IMR-90 (cell line): ENCODE measurements at regions not wholly inside any gene's neighbourhood (a gene's known extent, or its start where the extent isn't known, plus 50 kb on each side); places are given as distances from the start of the nearest gene placed in this dataset.

Source experiments
- ATAC-seq: fragments of 200-7000 bp; cut with Tn5 transposase; 2 replicates; pipeline ENCODE4 v1.9.1; 2020; ENCODE audit warnings: low read depth, mild to moderate bottlenecking, moderate library complexity
- BruUV-seq: library from RNA; stranded (reverse); fragments of 400-500 nt; replicated peaks from 2 replicates; lab custom pipeline; 2021; lab: Mats Ljungman, UMichigan
- CTCF ChIA-PET: fragments of 300-600 bp; formaldehyde crosslinking; extraction: SDS; loops from one replicate; lab custom pipeline; 2021; ENCODE audit warnings: antibody characterized with exemption; lab: Yijun Ruan, JAX
- POLR2A ChIA-PET: fragments of 300-600 bp; sonication (Branson Sonifier 250); formaldehyde crosslinking; loops from one replicate; lab custom pipeline; 2022; ENCODE audit warnings: antibody characterized with exemption; ENCODE audit not compliant: unreplicated experiment; lab: Charles Lee
- DNase-seq: peaks from one replicate; pipeline ENCODE4 v3.0.0; 2013
- H2AFZ ChIP-seq: replicated peaks from 2 replicates; pipeline ENCODE3; 2013; ENCODE audit warnings: low read length, mild to moderate bottlenecking; ENCODE audit not compliant: poor library complexity
- H2AK5ac ChIP-seq: 2 replicates; pipeline ENCODE4 v1.6.1; 2013; ENCODE audit warnings: low read depth, low read length, inconsistent platforms
- H2AK9ac ChIP-seq: replicated peaks from 2 replicates; pipeline ENCODE3; 2013; ENCODE audit warnings: mild to moderate bottlenecking, low read depth, low read length, moderate library complexity; ENCODE audit not compliant: poor library complexity
- H2BK120ac ChIP-seq: 2 replicates; pipeline ENCODE4 v1.6.1; 2013; ENCODE audit warnings: low read depth, low read length, inconsistent platforms
- H2BK15ac ChIP-seq: 3 replicates; pipeline ENCODE4 v1.6.1; 2013; ENCODE audit warnings: low read depth, low read length, inconsistent platforms
- H2BK20ac ChIP-seq: 2 replicates; pipeline ENCODE4 v1.6.1; 2013; ENCODE audit warnings: low read depth, mild to moderate bottlenecking, inconsistent platforms, low read length, moderate library complexity
- H2BK5ac ChIP-seq: 2 replicates; pipeline ENCODE4 v1.6.1; 2013; ENCODE audit warnings: mild to moderate bottlenecking, low read depth, low read length, inconsistent platforms; ENCODE audit not compliant: poor library complexity, severe bottlenecking
- H3K14ac ChIP-seq: replicated peaks from 2 replicates; pipeline ENCODE4 v1.6.1; 2013; ENCODE audit warnings: low read depth, low read length, inconsistent platforms
- H3K18ac ChIP-seq: 2 replicates; pipeline ENCODE4 v1.6.1; 2013; ENCODE audit warnings: low read depth, low read length, control low read depth
- H3K23ac ChIP-seq: 2 replicates; pipeline ENCODE4 v1.6.1; 2013; ENCODE audit warnings: low read depth, low read length, inconsistent platforms
- H3K27ac ChIP-seq: 2 replicates; pipeline ENCODE4 v1.5.1; 2013; ENCODE audit warnings: mild to moderate bottlenecking, control low read depth, low read length; ENCODE audit not compliant: insufficient read depth
- H3K27me3 ChIP-seq: 2 replicates; pipeline ENCODE4 v1.6.1; 2013; ENCODE audit warnings: low read length; ENCODE audit not compliant: control insufficient read depth, insufficient read depth
- H3K36me3 ChIP-seq: 2 replicates; pipeline ENCODE4 v1.6.1; 2013; ENCODE audit warnings: low read length, mixed read lengths; ENCODE audit not compliant: control insufficient read depth, insufficient read depth
- H3K4ac ChIP-seq: 2 replicates; pipeline ENCODE4 v1.6.1; 2013; ENCODE audit warnings: low read depth, low read length, inconsistent platforms
- H3K4me1 ChIP-seq: 2 replicates; pipeline ENCODE4 v1.6.1; 2013; ENCODE audit warnings: low read length, mixed read lengths; ENCODE audit not compliant: control insufficient read depth, insufficient read depth
- H3K4me2 ChIP-seq: 2 replicates; pipeline ENCODE4 v1.6.1; 2013; ENCODE audit warnings: low read depth, mild to moderate bottlenecking, control low read depth, low read length, moderate library complexity
- H3K4me3 ChIP-seq: 2 replicates; pipeline ENCODE4 v1.5.1; 2013; ENCODE audit warnings: low read depth, mild to moderate bottlenecking, control low read depth, low read length, moderate library complexity; ENCODE audit not compliant: insufficient read depth
- H3K56ac ChIP-seq: 2 replicates; pipeline ENCODE4 v1.6.1; 2013; ENCODE audit warnings: low read length, inconsistent platforms; ENCODE audit not compliant: insufficient read depth; ENCODE audit errors: extremely low read depth
- H3K79me1 ChIP-seq, 2 experiments: 2 replicates each; pipeline ENCODE4 v1.6.1; 2013; ENCODE audit warnings: low read length in 2 of 2, inconsistent platforms in 1 of 2, low read depth in 1 of 2
- H3K9ac ChIP-seq: 2 replicates; pipeline ENCODE4 v1.6.1; 2013; ENCODE audit warnings: low read depth, low read length, control low read depth
- H3K9me1 ChIP-seq: 2 replicates; pipeline ENCODE4 v1.6.1; 2013; ENCODE audit warnings: low read length, inconsistent platforms; ENCODE audit not compliant: insufficient read depth
- H3K9me3 ChIP-seq: 2 replicates; pipeline ENCODE4 v1.6.1; 2013; ENCODE audit warnings: low read length; ENCODE audit not compliant: control insufficient read depth, insufficient read depth
- H4K20me1 ChIP-seq: 2 replicates; pipeline ENCODE4 v1.6.1; 2013; ENCODE audit warnings: low read length, inconsistent platforms; ENCODE audit not compliant: insufficient read depth
- H4K5ac ChIP-seq: 2 replicates; pipeline ENCODE4 v1.6.1; 2013; ENCODE audit warnings: mild to moderate bottlenecking, low read depth, low read length, control low read depth
- H4K8ac ChIP-seq, 2 experiments: 2 replicates each; pipeline ENCODE4 v1.6.1; 2013; ENCODE audit warnings: low read depth in 2 of 2, low read length in 2 of 2, control low read depth in 1 of 2, inconsistent platforms in 1 of 2
- H4K91ac ChIP-seq: 2 replicates; pipeline ENCODE4 v1.6.1; 2013; ENCODE audit warnings: low read depth, low read length, inconsistent platforms; ENCODE audit not compliant: insufficient read depth
- BHLHE40 ChIP-seq: fragments of 150-350 bp; IDR thresholded peaks from 2 replicates; pipeline ENCODE4 v1.6.1; 2016; ENCODE audit warnings: mild to moderate bottlenecking, low read depth, low read length
- CEBPB ChIP-seq: IDR thresholded peaks from 2 replicates; pipeline ENCODE4 v1.6.1; 2012; ENCODE audit warnings: low read depth, low read length, improper control_type of control experiment
- CTCF ChIP-seq: conservative IDR thresholded peaks from 2 replicates; pipeline ENCODE4 v1.5.1; 2012; ENCODE audit warnings: mild to moderate bottlenecking, low read depth, low read length, improper control_type of control experiment
- ELK1 ChIP-seq: fragments of 150-350 bp; IDR thresholded peaks from 2 replicates; pipeline ENCODE4 v1.6.1; 2016; ENCODE audit warnings: low read depth, mild to moderate bottlenecking, low read length, moderate library complexity, borderline replicate concordance
- FOS ChIP-seq: fragments of 150-350 bp; IDR thresholded peaks from 2 replicates; pipeline ENCODE4 v1.6.1; 2016; ENCODE audit warnings: low read depth, low read length
- MAZ ChIP-seq: IDR thresholded peaks from 2 replicates; pipeline ENCODE4 v1.6.1; 2012; ENCODE audit warnings: low read depth, mild to moderate bottlenecking, low read length, improper control_type of control experiment, moderate library complexity, borderline replicate concordance
- NFE2L2 ChIP-seq: fragments of 150-350 bp; IDR thresholded peaks from 2 replicates; pipeline ENCODE4 v1.6.1; 2016; ENCODE audit warnings: low read depth, mild to moderate bottlenecking, low read length
- RFX5 ChIP-seq: IDR thresholded peaks from 2 replicates; pipeline ENCODE4 v1.8.0; 2012; ENCODE audit warnings: low read depth, mild to moderate bottlenecking, low read length, moderate library complexity
- WGBS, 2 experiments: methylation state at CpG; one replicate each; pipeline versions ENCODE4 v1.1.5 to v1.1.7; 2013; ENCODE audit warnings: missing lambda C conversion rate in 2 of 2; ENCODE audit not compliant: insufficient read length in 1 of 2; ENCODE audit errors: extremely low coverage in 2 of 2; 5-methylcytosine and 5-hydroxymethylcytosine counted together
- dilution Hi-C: fragments of 300-500 bp; cut with HindIII; formaldehyde crosslinking; loops from one replicate; pipeline ENCODE4 v1.14.3; 2018; ENCODE audit warnings: low sequenced_read_pairs; ENCODE audit not compliant: unreplicated experiment
- in situ Hi-C: fragments of 300-500 bp; cut with MboI; formaldehyde crosslinking; loops from 3 replicates; pipeline ENCODE4 v1.14.3; 2019; ENCODE audit warnings: low sequenced_read_pairs, inconsistent platforms, mixed read lengths
- intact Hi-C: fragments of 100-400 bp; cut with micrococcal nuclease; formaldehyde crosslinking; loops from 2 replicates; pipeline ENCODE4 v1.10.0; 2022

GRCh38 chr2:234694244-234695013 is 197.5 kb upstream of the ARL4C start:
- dilution Hi-C loops = no loop called here
- no peak overlapping the region for H3K4me2 ChIP-seq
- H3K4me1 ChIP-seq = peaks cover 10% of the 10 kb centered on the region
- H2AFZ ChIP-seq = no peak overlapping the region
- H3K36me3 ChIP-seq = no peaks in the 10 kb centered on the region
- peak; percentile 89 for TF ChIP-seq FOS
- no peak for TF ChIP-seq CTCF
- 0 out of 2 replicates have a peak, but pooled peaks have one; percentile 31 for TF ChIP-seq BHLHE40
- no peak for TF ChIP-seq RFX5
- TF ChIP-seq NFE2L2 = no peak
- no peak for TF ChIP-seq ELK1
- TF ChIP-seq CEBPB = peak; percentile 80
- no peak for TF ChIP-seq MAZ
- no peaks in the 10 kb centered on the region for H3K27me3 ChIP-seq
- no peaks in the 10 kb centered on the region for H4K20me1 ChIP-seq
- no TSS peak for BruUV-seq
- no peak overlapping the region for H3K4me3 ChIP-seq
- no peak overlapping the region for H3K9ac ChIP-seq
- H2BK5ac ChIP-seq = peak overlapping the region; percentile 63
- H2AK5ac ChIP-seq = peak overlapping the region; percentile 46
- peak; percentile 95 for DNase-seq
- 0 out of 2 replicates have a peak overlapping the region, but pooled peaks have one; percentile 8 for H3K14ac ChIP-seq
- peak overlapping the region; percentile 59 for H3K4ac ChIP-seq
- peak overlapping the region; percentile 17; the same call in 1 of the 3 replicates for H2BK15ac ChIP-seq
- H3K9me1 ChIP-seq = no peaks in the 10 kb centered on the region
- no peak overlapping the region for H3K56ac ChIP-seq
- ATAC-seq = peak; percentile 96
- peaks cover 5% of the 10 kb centered on the region; the same call in 1 of the 2 replicates for H3K9me3 ChIP-seq
- intact Hi-C loops = no loop called here
- ChIA-PET POLR2A (interaction anchor here (1.2 kb wide), 1 partner anchor 15 kb away, joined by 3 read pairs; no protein-coding TSS in a partner anchor), CTCF (no interaction called here)
- peak overlapping the region in 1 of 2 experiments; percentile 65; a peak in 2 of 4 replicates for H4K8ac ChIP-seq
- H3K27ac ChIP-seq = peak overlapping the region; percentile 49
- peak overlapping the region; percentile 65; the same call in 1 of the 2 replicates for H2BK120ac ChIP-seq
- H2AK9ac ChIP-seq = no peak overlapping the region
- H3K23ac ChIP-seq = no peak overlapping the region
- in situ Hi-C loops = no loop called here
- WGBS, 2 experiments = 75% methylated on average over 2 of the region's 4 CpGs; no CpG with 5 or more reads in 1 of the 2 experiments
- H2BK20ac ChIP-seq = peak overlapping the region; percentile 59
- peak overlapping the region; percentile 36 for H4K91ac ChIP-seq
- peak overlapping the region; percentile 58 for H3K18ac ChIP-seq
- no peaks in the 10 kb centered on the region for H3K79me1 ChIP-seq
- H4K5ac ChIP-seq = 0 out of 2 replicates have a peak overlapping the region, but pooled peaks have one; percentile 31
